ENCODE measurements at regions not wholly inside any gene's neighbourhood (a gene's known extent, or its start where the extent isn't known, plus 50 kb on each side); places are given as distances from the start of the nearest gene placed in this dataset.
A peak's percentile ranks its signal among the peaks of the same experiment; 100 is the strongest.
"Not testable (repeated sequence)": the region's sequence is repeated elsewhere in the genome, so short reads cannot be mapped to it uniquely, and the experiment has no call there.

GRCh38 chr15:94991718-94992117 is 760.4 kb downstream of the MCTP2 start:
- no peak for DNase-seq (ENCODE audit: low read depth)

- DNase-seq (ENCODE audit: low read depth) = no peak
These were observed 778.3 kb downstream of the MCTP2 start for GRCh38 chr15:95009635-95010034.

- DNase-seq (ENCODE audit: low read depth) = no peak
These were observed 782.0 kb downstream of the MCTP2 start for GRCh38 chr15:95013381-95013780.

GRCh38 chr15:95016511-95017229 is 785.3 kb downstream of the MCTP2 start:
- DNase-seq (ENCODE audit: low read depth) = peak; percentile 53

GRCh38 chr15:95017666-95018328 is 786.4 kb downstream of the MCTP2 start:
- no peak for DNase-seq (ENCODE audit: low read depth)

GRCh38 chr15:95018888-95019545 is 787.7 kb downstream of the MCTP2 start:
- peak; percentile 80 for DNase-seq (ENCODE audit: low read depth)

- DNase-seq (ENCODE audit: low read depth) = no peak
These were observed 788.5 kb downstream of the MCTP2 start for GRCh38 chr15:95019907-95020306.

GRCh38 chr15:95021816-95022215 is 790.5 kb downstream of the MCTP2 start:
- no peak for DNase-seq (ENCODE audit: low read depth)

- DNase-seq (ENCODE audit: low read depth) = peak; percentile 56
These were observed 793.0 kb downstream of the MCTP2 start for GRCh38 chr15:95024351-95024750.

GRCh38 chr15:95025924-95026728 is 794.8 kb downstream of the MCTP2 start:
- DNase-seq (ENCODE audit: low read depth) = peak; percentile 72

- no peak for DNase-seq (ENCODE audit: low read depth)
These were observed 796.6 kb downstream of the MCTP2 start for GRCh38 chr15:95027981-95028380.

GRCh38 chr15:95032156-95032555 is 800.8 kb downstream of the MCTP2 start:
- DNase-seq (ENCODE audit: low read depth) = peak; percentile 85

GRCh38 chr15:95035106-95035505 is 803.7 kb downstream of the MCTP2 start:
- DNase-seq (ENCODE audit: low read depth) = no peak

GRCh38 chr15:95041297-95041696 is 809.9 kb downstream of the MCTP2 start:
- peak; percentile 23 for DNase-seq (ENCODE audit: low read depth)

- not testable (repeated sequence) for DNase-seq (ENCODE audit: low read depth)
These were observed 812.0 kb downstream of the MCTP2 start for GRCh38 chr15:95043236-95043932.

- no peak for DNase-seq (ENCODE audit: low read depth)
These were observed 812.6 kb downstream of the MCTP2 start for GRCh38 chr15:95043933-95044313.

GRCh38 chr15:95044745-95045417 is 813.5 kb downstream of the MCTP2 start:
- no peak for DNase-seq (ENCODE audit: low read depth)

- peak; percentile 8 for DNase-seq (ENCODE audit: low read depth)
These were observed 820.5 kb downstream of the MCTP2 start for GRCh38 chr15:95051861-95052260.

GRCh38 chr15:95059346-95059905 is 828.1 kb downstream of the MCTP2 start:
- no peak for DNase-seq (ENCODE audit: low read depth)
